ENCODE measurements at regions not wholly inside any gene's neighbourhood (a gene's known extent, or its start where the extent isn't known, plus 50 kb on each side); places are given as distances from the start of the nearest gene placed in this dataset.

GRCh38 chr13:76725211-76725610 is 161.0 kb downstream of the KCTD12 start:
- POLR2A ChIA-PET (ENCODE audit: low non-redundant PET): interaction anchor here (0.6 kb wide), 1 partner anchor 181 kb away, joined by 5 read pairs; no protein-coding TSS in a partner anchor
- H3K27ac ChIP-seq (ENCODE audit: low read depth, low read length, poor library complexity, severe bottlenecking): no peak overlapping the region

GRCh38 chr13:76724421-76724820 is 161.8 kb downstream of the KCTD12 start:
- Histone ChIP-seq H3K27me3 (replicated peaks; ENCODE audit: insufficient read depth, low read depth, low read length, poor library complexity) (no peaks in the 10 kb centered on the region), H3K4me3 (ENCODE audit: low read depth, low read length, poor library complexity, severe bottlenecking) (no peak overlapping the region), H3K9me3 (ENCODE audit: low read depth, low read length, poor library complexity, severe bottlenecking) (no peaks in the 10 kb centered on the region), H3K4me1 (ENCODE audit: insufficient read depth, low read length, poor library complexity, severe bottlenecking) (no peaks in the 10 kb centered on the region), H3K36me3 (ENCODE audit: insufficient read depth, low read length, poor library complexity, severe bottlenecking) (no peaks in the 10 kb centered on the region), H3K27ac (ENCODE audit: low read depth, low read length, poor library complexity, severe bottlenecking) (no peak overlapping the region)
- ChIA-PET CTCF (no interaction called here), POLR2A (ENCODE audit: low non-redundant PET) (no interaction called here)
- intact Hi-C loops (cut with micrococcal nuclease; ENCODE audit: unreplicated experiment): no loop called here
- no peak for TF ChIP-seq CTCF (conservative IDR thresholded peaks at IDR 0.05; ENCODE audit: low read depth, low read length)
- no peak for TF ChIP-seq EZH2 (IDR thresholded peaks at IDR 0.05; ENCODE audit: borderline replicate concordance, low read depth, low read length, poor library complexity, severe bottlenecking)
- no peak for DNase-seq (ENCODE audit: low spot score)
- BruUV-seq (replicated peaks): no TSS peak

More at GRCh38 chr13:76725211-76725610, 161.0 kb downstream of the KCTD12 start:
- Histone ChIP-seq H3K9me3 (ENCODE audit: low read depth, low read length, poor library complexity, severe bottlenecking) (no peaks in the 10 kb centered on the region), H3K27me3 (replicated peaks; ENCODE audit: insufficient read depth, low read depth, low read length, poor library complexity) (no peaks in the 10 kb centered on the region), H3K4me1 (ENCODE audit: insufficient read depth, low read length, poor library complexity, severe bottlenecking) (no peaks in the 10 kb centered on the region), H3K4me3 (ENCODE audit: low read depth, low read length, poor library complexity, severe bottlenecking) (no peak overlapping the region), H3K36me3 (ENCODE audit: insufficient read depth, low read length, poor library complexity, severe bottlenecking) (no peaks in the 10 kb centered on the region)
- DNase-seq (ENCODE audit: low spot score): no peak
- intact Hi-C loops (cut with micrococcal nuclease; ENCODE audit: unreplicated experiment): no loop called here
- CTCF ChIA-PET: no interaction called here
- TF ChIP-seq CTCF (conservative IDR thresholded peaks at IDR 0.05; ENCODE audit: low read depth, low read length): no peak
- TF ChIP-seq EZH2 (IDR thresholded peaks at IDR 0.05; ENCODE audit: borderline replicate concordance, low read depth, low read length, poor library complexity, severe bottlenecking): no peak
- BruUV-seq (replicated peaks): no TSS peak

- H3K27me3 ChIP-seq (replicated peaks; ENCODE audit: insufficient read depth, low read depth, low read length, poor library complexity): no peaks in the 10 kb centered on the region
- intact Hi-C loops (cut with micrococcal nuclease; ENCODE audit: unreplicated experiment): no loop called here
- ChIA-PET POLR2A (ENCODE audit: low non-redundant PET) (no interaction called here), CTCF (no interaction called here)
- no peak for DNase-seq (ENCODE audit: low spot score)
- no peak overlapping the region for H3K4me3 ChIP-seq (ENCODE audit: low read depth, low read length, poor library complexity, severe bottlenecking)
- TF ChIP-seq EZH2 (IDR thresholded peaks at IDR 0.05; ENCODE audit: borderline replicate concordance, low read depth, low read length, poor library complexity, severe bottlenecking) (no peak), CTCF (conservative IDR thresholded peaks at IDR 0.05; ENCODE audit: low read depth, low read length) (no peak)
- no peaks in the 10 kb centered on the region for H3K9me3 ChIP-seq (ENCODE audit: low read depth, low read length, poor library complexity, severe bottlenecking)
- no peaks in the 10 kb centered on the region for H3K36me3 ChIP-seq (ENCODE audit: insufficient read depth, low read length, poor library complexity, severe bottlenecking)
- no peaks in the 10 kb centered on the region for H3K4me1 ChIP-seq (ENCODE audit: insufficient read depth, low read length, poor library complexity, severe bottlenecking)
- BruUV-seq (replicated peaks): no TSS peak
- H3K27ac ChIP-seq (ENCODE audit: low read depth, low read length, poor library complexity, severe bottlenecking): no peak overlapping the region
These were observed 162.5 kb downstream of the KCTD12 start for GRCh38 chr13:76723551-76724232.

Measured in A673 (cell line).